Motor neuron (in vitro differentiated cells): ENCODE measurements at regions not wholly inside any gene's neighbourhood (a gene's known extent, or its start where the extent isn't known, plus 50 kb on each side); places are given as distances from the start of the nearest gene placed in this dataset.

Experiments
- ATAC-seq, 8 experiments: fragments of 200-7000 bp; cut with Tn5 transposase; replicated peaks in 6 of 8; 2 replicates each; pipeline ENCODE4 v1.8.0; 2021; ENCODE audit warnings: mild to moderate bottlenecking in 8 of 8, moderate library complexity in 8 of 8
- H3K27ac ChIP-seq, 2 donors: fragments of 250-450 bp; sonication (Bioruptor Pico); 2 replicates each; pipeline ENCODE4 v1.9.0; 2021; ENCODE audit warnings: antibody characterized with exemption in 2 of 2, mild to moderate bottlenecking in 2 of 2, moderate library complexity in 1 of 2
- H3K4me1 ChIP-seq, 2 donors: fragments of 250-450 bp; sonication (Bioruptor Pico); replicated peaks in 1 of 2; 2 replicates each; pipeline ENCODE4 v1.6.1; 2021; ENCODE audit warnings: antibody characterized with exemption in 2 of 2, mild to moderate bottlenecking in 2 of 2, moderate library complexity in 1 of 2
- H3K4me3 ChIP-seq, 5 donors: fragments of 250-450 bp; sonication (Bioruptor Pico); 2 replicates each; pipeline ENCODE4 v1.9.0; 2021; ENCODE audit warnings: antibody characterized with exemption in 5 of 5, mild to moderate bottlenecking in 5 of 5, moderate library complexity in 4 of 5
- WGBS, 10 experiments: fragments of 450-650 bp; shearing (Covaris generic); methylation state at CpG; one replicate each; pipeline ENCODE4 v1.0.0; 2022; 5-methylcytosine and 5-hydroxymethylcytosine counted together
- in situ Hi-C, 9 experiments: fragments of 400-800 bp; cut with MboI; loops; one replicate each; pipeline ENCODE4 v1.15.0; 2021; ENCODE audit warnings: low sequenced_read_pairs in 9 of 9, low pct_unique_long_range_greater_than_20kb in 2 of 9; ENCODE audit not compliant: unreplicated experiment in 9 of 9

DNA sequence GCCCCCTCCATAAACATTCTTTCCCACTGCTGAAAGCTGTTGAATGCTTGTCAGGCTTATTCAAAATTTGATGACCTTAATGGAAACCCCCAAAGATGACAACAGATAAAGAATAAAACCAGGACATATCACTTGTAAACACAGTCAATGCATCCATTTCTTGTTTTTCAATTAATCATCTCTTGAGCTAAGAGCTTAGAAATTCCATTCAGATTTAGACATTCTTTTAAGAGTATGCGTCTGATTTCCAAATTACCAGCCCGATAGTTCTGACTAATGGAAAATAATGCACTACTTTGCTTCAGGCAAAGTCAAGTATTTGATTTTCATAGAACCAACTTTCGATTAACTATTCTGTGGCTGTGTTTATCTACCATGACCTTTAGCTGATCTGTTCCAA lies 100.6 kb upstream of the RUNX1 start:
- 0 to 100% (median 80%) methylated on average over 1 to 3 of the region's 3 CpGs; no CpG with 5 or more reads in 1 of the 10 experiments for WGBS, 10 experiments
- Histone ChIP-seq H3K4me1 (no peaks in the 10 kb centered on the region), H3K4me3 (no peak overlapping the region), H3K27ac (no peak overlapping the region)
- in situ Hi-C loops, result loop anchor here in 1 of 9 experiments (25.0 kb wide), 1 partner anchor 112 kb away; the partner anchor contains the start of gene RUNX1
- peak in 3 of 8 experiments; percentile 59 to 75 (median 70) for ATAC-seq

GRCh38 chr21:35147439-35147838 lies 98.3 kb upstream of the RUNX1 start:
- Histone ChIP-seq H3K27ac (no peak overlapping the region), H3K4me3 (no peak overlapping the region), H3K4me1 (no peaks in the 10 kb centered on the region)
- in situ Hi-C loops, result loop anchor here in 1 of 9 experiments (25.0 kb wide), 1 partner anchor 110 kb away; the partner anchor contains the start of gene RUNX1
- WGBS, 10 experiments, result 81 to 100% (median 96%) methylated on average over 1 to 4 of the region's 4 CpGs; no CpG with 5 or more reads in 3 of the 10 experiments
- ATAC-seq, result no peak

DNA sequence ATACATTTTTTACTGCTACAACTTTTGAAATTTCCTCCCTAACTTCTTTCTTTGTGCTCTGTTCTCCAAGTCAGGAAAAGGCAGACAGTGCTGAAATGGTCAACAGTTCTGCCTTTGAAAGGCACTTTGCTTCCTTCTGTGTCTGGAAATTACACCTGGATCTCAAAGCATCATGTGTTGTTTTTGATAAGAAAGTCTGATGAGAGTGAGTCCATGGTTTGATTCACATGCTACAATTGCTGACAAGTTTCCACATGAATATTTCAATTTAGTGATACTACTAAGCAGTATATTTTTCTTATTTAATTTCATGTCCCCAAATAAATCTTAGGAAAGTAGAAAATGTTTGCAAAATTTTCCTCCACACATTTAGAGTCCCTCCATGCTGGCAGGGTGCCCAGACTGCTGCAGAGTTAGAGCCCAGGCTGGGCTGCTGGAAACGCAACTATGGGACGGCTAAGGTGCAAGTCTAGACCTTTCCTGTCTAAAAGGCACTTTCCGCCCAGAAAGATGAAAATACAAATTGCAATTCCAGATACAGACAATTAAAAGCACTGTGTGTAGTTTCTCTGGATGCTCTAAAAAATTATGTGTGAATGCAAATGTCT lies 96.6 kb upstream of the RUNX1 start:
- Histone ChIP-seq H3K27ac (no peak overlapping the region), H3K4me3 (no peak overlapping the region), H3K4me1 (no peaks in the 10 kb centered on the region)
- 58 to 100% (median 93%) methylated on average over 1 to 3 of the region's 3 CpGs; no CpG with 5 or more reads in 2 of the 10 experiments for WGBS, 10 experiments
- in situ Hi-C loops, result loop anchor here in 1 of 9 experiments (25.0 kb wide), 1 partner anchor 108 kb away; the partner anchor contains the start of gene RUNX1
- no peak for ATAC-seq

DNA sequence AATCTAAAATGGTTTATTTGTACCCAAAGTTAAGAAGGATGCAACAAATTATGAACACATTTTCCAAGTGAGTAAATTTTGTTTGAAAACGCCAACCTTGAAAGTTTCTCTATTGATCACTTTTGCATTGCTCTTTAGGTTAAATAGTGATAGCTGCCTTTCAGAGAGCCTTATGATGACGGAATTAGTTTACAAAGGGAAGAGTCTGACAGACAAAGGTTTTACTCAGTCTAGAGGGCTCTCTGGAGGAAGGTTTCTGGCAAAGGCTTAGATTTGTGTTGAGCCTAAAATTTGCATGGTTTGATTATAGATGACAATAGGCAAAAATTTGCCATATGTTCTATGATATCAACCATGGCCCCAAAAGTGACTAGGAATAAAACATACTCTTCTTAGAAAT lies 95.9 kb upstream of the RUNX1 start:
- WGBS, 10 experiments, result 50 to 100% (median 84%) methylated on average over 1 to 2 of the region's 2 CpGs; no CpG with 5 or more reads in 1 of the 10 experiments
- Histone ChIP-seq H3K4me1 (no peaks in the 10 kb centered on the region), H3K4me3 (no peak overlapping the region), H3K27ac (no peak overlapping the region)
- no peak for ATAC-seq
- in situ Hi-C loops, result loop anchor here in 1 of 9 experiments (25.0 kb wide), 1 partner anchor 108 kb away; the partner anchor contains the start of gene RUNX1

- Histone ChIP-seq H3K27ac (no peak overlapping the region), H3K4me3 (no peak overlapping the region), H3K4me1 (peaks cover 2 to 4% of the 10 kb centered on the region in 2 donors)
- ATAC-seq, result no peak
- in situ Hi-C loops, result loop anchor here in 1 of 9 experiments (25.0 kb wide), 1 partner anchor 105 kb away; the partner anchor contains the start of gene RUNX1
- WGBS, 10 experiments, result 0 to 14% (median 14%) methylated on average over 1 of the region's 1 CpG; no CpG with 5 or more reads in 7 of the 10 experiments
Measured at GRCh38 chr21:35142036-35142815, 93.1 kb upstream of the RUNX1 start.

DNA sequence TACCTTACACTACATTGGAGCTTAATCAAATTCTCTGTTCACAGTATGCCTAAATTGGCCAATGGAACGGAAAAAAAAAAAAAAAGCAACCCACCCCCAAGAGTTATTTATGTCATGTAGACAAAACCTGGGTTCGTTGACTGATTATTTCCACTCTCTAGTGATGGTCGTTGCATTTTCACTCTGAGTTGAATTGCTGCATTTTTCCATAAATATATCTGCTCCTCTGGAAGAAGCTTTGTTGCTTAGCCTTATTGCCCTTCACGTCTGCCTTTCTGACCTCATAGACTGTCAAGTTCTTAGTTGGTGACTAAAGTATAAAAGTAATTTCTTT lies 90.2 kb upstream of the RUNX1 start:
- peaks cover 4 to 5% of the 10 kb centered on the region in 2 donors for H3K4me1 ChIP-seq
- WGBS, 10 experiments, result 25 to 100% (median 64%) methylated on average over 1 to 4 of the region's 4 CpGs; no CpG with 5 or more reads in 1 of the 10 experiments
- in situ Hi-C loops, result loop anchor here in 1 of 9 experiments (25.0 kb wide), 1 partner anchor 102 kb away; the partner anchor contains the start of gene RUNX1
- no peak overlapping the region for H3K27ac ChIP-seq
- no peak overlapping the region for H3K4me3 ChIP-seq
- peak in 1 of 8 experiments; percentile 16 for ATAC-seq

DNA sequence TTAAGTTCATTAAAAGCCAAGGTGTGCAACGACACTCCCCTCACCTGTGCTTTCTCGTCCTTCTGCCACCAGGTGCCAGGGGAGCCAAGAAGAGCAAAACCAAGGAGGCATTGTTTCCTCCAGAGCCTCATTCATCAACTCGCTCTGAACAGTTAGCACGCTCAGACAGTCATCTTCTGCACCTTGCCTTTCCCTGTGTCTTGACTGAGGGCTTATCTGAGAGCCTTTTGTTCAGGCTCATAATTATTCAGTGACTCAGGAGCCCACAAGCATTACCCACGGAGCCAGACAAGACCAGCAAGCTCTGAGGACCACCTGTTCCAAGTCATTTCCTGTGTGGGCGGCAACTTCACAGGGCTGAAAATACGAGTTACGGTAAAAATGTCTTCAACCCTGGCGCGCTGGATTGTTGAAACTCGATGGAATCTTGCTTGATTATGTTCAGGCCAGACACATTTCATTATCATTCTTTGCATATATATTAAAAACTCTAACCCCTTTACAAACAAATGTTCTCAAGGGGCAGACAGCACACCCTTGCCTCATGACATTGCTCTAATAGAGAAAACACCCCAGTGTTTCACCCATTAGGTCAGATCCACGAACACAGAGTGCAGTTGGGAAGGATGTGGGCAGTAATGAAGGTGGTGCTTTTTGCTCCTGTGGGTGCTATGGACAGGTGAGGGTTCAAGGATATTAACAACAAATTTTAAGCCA lies 89.7 kb upstream of the RUNX1 start:
- H3K4me3 ChIP-seq, result no peak overlapping the region
- WGBS, 10 experiments, result 48 to 94% (median 84%) methylated on average over 1 to 10 of the region's 12 CpGs; no CpG with 5 or more reads in 1 of the 10 experiments
- H3K4me1 ChIP-seq, result peaks cover 4 to 5% of the 10 kb centered on the region in 2 donors
- in situ Hi-C loops, result loop anchor here in 1 of 9 experiments (25.0 kb wide), 1 partner anchor 102 kb away; the partner anchor contains the start of gene RUNX1
- peak in 5 of 8 experiments; percentile 28 to 57 (median 51) for ATAC-seq
- no peak overlapping the region for H3K27ac ChIP-seq

- in situ Hi-C loops, result loop anchor here in 1 of 9 experiments (25.0 kb wide), 1 partner anchor 99 kb away; the partner anchor contains the start of gene RUNX1
- peaks cover 4 to 5% of the 10 kb centered on the region in 2 donors for H3K4me1 ChIP-seq
- ATAC-seq, result peak in 3 of 8 experiments; percentile 76 to 97 (median 96)
- H3K4me3 ChIP-seq, result no peak overlapping the region
- 75 to 100% methylated on average over 1 of the region's 1 CpG; no CpG with 5 or more reads in 8 of the 10 experiments for WGBS, 10 experiments
- H3K27ac ChIP-seq, result no peak overlapping the region
Measured at GRCh38 chr21:35136586-35137219, 87.6 kb upstream of the RUNX1 start.

GRCh38 chr21:35136106-35136505 lies 87.0 kb upstream of the RUNX1 start:
- H3K4me3 ChIP-seq, result no peak overlapping the region
- peak in 1 of 8 experiments; percentile 39 for ATAC-seq
- H3K4me1 ChIP-seq, result peaks cover 4 to 5% of the 10 kb centered on the region in 2 donors
- WGBS, 10 experiments, result 0 to 100% (median 61%) methylated on average over 1 to 3 of the region's 3 CpGs
- in situ Hi-C loops, result loop anchor here in 1 of 9 experiments (25.0 kb wide), 1 partner anchor 99 kb away; the partner anchor contains the start of gene RUNX1
- no peak overlapping the region for H3K27ac ChIP-seq

DNA sequence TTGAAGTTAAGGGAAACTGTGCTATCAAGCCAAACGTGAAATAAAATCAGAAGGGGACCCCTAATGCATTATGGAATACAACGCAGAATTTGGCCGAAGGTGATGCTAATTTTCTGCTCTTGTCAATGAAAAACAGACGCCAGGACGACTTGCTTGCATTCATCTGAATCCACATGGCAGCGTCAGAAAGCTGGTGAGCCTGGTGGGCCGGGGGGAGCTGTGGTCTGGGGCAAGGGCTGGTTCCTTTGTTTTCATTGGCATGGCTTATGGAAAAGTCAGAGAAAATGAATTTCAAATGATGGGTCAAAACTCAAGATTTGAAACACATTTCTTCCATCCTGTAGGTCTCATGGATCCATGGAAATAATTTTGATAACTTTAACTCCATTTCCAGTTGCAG lies 86.4 kb upstream of the RUNX1 start:
- in situ Hi-C loops, result loop anchor here in 1 of 9 experiments (25.0 kb wide), 1 partner anchor 98 kb away; the partner anchor contains the start of gene RUNX1
- 0 to 90% (median 72%) methylated on average over 1 to 7 of the region's 7 CpGs for WGBS, 10 experiments
- Histone ChIP-seq H3K4me1 (peaks cover 4 to 5% of the 10 kb centered on the region in 2 donors), H3K4me3 (no peak overlapping the region), H3K27ac (no peak overlapping the region)
- peak in 1 of 8 experiments; percentile 14 for ATAC-seq

DNA sequence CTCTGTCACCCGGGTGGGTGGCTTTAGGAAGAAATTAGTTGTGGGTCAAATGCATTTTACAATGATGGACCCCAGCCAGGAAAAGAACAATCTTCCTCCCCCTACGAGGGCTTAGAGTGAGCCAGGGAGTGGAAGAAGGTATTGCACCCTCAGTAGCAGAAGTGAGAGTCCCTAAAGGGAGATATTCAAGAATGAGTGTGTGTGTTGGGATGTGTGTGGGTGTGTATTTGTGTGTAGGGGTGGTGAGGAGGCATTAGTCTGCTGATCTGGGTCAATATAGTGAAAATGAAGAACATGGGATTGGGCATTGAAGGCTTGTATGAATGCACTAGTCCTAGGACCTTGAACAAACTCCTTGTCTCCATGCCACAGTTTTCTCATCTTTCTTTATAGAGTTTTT lies 85.2 kb upstream of the RUNX1 start:
- H3K4me1 ChIP-seq, result peaks cover 3 to 4% of the 10 kb centered on the region in 2 donors
- no peak for ATAC-seq
- no peak overlapping the region for H3K27ac ChIP-seq
- WGBS, 10 experiments, result 0 to 83% (median 63%) methylated on average over 1 to 2 of the region's 2 CpGs; no CpG with 5 or more reads in 5 of the 10 experiments
- H3K4me3 ChIP-seq, result no peak overlapping the region
- in situ Hi-C loops, result loop anchor here in 1 of 9 experiments (25.0 kb wide), 1 partner anchor 97 kb away; the partner anchor contains the start of gene RUNX1

DNA sequence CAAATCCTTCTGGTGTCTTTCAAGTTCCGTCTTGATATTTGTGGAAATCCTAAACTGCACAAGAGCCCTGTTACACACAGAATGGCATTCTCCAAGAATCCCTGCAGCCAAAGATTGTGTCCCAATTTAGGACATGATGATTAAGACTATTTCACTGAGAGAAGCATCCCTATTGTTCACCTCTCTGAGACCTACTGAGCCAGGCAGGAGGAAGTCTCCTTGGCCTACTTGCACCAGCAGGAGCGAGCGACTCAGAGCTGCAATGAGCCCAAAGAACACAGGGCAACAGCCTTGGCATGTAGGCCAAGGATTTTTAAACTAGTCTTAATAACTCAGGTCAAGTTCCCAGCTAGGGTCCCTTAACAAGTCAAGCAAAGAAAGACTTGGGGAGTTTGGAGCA lies 79.4 kb upstream of the RUNX1 start:
- no peak overlapping the region for H3K4me3 ChIP-seq
- WGBS, 10 experiments, result 81 to 100% (median 100%) methylated on average over 1 to 3 of the region's 3 CpGs; no CpG with 5 or more reads in 3 of the 10 experiments
- no peak overlapping the region for H3K27ac ChIP-seq
- no peak for ATAC-seq
- in situ Hi-C loops, result loop anchor here in 1 of 9 experiments (25.0 kb wide), 1 partner anchor 91 kb away; the partner anchor contains the start of gene RUNX1
- H3K4me1 ChIP-seq, result no peaks in the 10 kb centered on the region
